ES-I3 (cell line): ENCODE measurements at regions not wholly inside any gene's neighbourhood (a gene's known extent, or its start where the extent isn't known, plus 50 kb on each side); places are given as distances from the start of the nearest gene placed in this dataset.

Source experiments
- H3K36me3 ChIP-seq: 2 replicates; pipeline ENCODE4 v1.6.1; 2013; ENCODE audit warnings: mild to moderate bottlenecking, low read length, control low read depth, moderate library complexity; ENCODE audit not compliant: insufficient read depth
- H3K4me1 ChIP-seq: 2 replicates; pipeline ENCODE4 v1.6.1; 2013; ENCODE audit warnings: mild to moderate bottlenecking, control low read depth, low read length; ENCODE audit not compliant: insufficient read depth
- H3K9ac ChIP-seq: 2 replicates; pipeline ENCODE4 v1.6.1; 2013; ENCODE audit warnings: low read depth, mild to moderate bottlenecking, low read length, moderate library complexity
- H3K9me3 ChIP-seq: 2 replicates; pipeline ENCODE4 v1.6.1; 2013; ENCODE audit warnings: mild to moderate bottlenecking, low read length, moderate library complexity; ENCODE audit not compliant: control insufficient read depth, insufficient read depth

GRCh38 chr3:45319231-45319995 lies 69.0 kb upstream of the LARS2 start:
- Histone ChIP-seq H3K36me3 (no peaks in the 10 kb centered on the region), H3K4me1 (peaks cover 9% of the 10 kb centered on the region), H3K9me3 (no peaks in the 10 kb centered on the region), H3K9ac (no peak overlapping the region)

GRCh38 chr3:45319996-45320305 lies 68.4 kb upstream of the LARS2 start:
- Histone ChIP-seq H3K36me3 (no peaks in the 10 kb centered on the region), H3K4me1 (peaks cover 8% of the 10 kb centered on the region), H3K9me3 (no peaks in the 10 kb centered on the region), H3K9ac (no peak overlapping the region)

- Histone ChIP-seq H3K4me1 (peaks cover 8% of the 10 kb centered on the region), H3K9ac (no peak overlapping the region), H3K36me3 (no peaks in the 10 kb centered on the region), H3K9me3 (no peaks in the 10 kb centered on the region)
These were observed 67.4 kb upstream of the LARS2 start for GRCh38 chr3:45320986-45321385.

DNA sequence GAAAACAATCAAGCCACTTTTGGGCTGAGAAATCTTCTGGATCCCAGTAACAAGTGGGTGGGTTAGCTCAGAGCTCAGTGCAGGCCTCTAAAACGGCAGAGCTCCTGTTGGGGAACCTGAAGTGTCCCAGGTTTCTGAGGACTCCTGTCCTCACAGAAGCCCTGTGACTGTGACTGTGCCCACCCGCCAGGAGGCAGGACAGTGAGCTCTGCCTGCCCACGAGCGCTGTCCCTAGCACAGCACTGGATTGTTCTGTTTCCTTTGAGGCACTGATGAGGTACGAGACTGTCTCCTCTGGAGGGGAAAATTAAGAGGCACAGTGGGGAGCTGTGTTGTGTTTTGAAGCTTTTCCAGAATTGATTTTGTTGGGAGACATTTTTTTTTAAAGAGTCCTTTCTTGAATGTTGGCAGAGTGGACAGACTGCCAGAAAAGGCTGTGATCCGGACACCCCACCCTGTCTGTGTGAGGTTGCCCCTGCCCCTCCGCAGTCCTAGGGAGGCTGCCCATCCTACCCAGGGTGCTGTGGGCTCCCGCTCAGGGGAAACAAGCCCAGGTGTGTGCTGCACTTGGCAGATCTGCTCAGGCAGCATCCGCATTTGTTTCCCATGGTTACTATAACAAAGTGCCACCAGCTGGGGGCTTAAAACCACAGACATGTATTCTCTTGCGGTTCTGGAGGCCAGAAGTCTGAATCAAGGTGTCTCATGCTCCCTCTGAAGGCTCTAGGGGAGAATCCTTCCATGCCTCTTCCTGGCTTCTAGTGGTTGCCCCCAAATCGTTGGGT lies 66.6 kb upstream of the LARS2 start:
- H3K9me3 ChIP-seq = no peaks in the 10 kb centered on the region
- H3K36me3 ChIP-seq = no peaks in the 10 kb centered on the region
- H3K4me1 ChIP-seq = peaks cover 8% of the 10 kb centered on the region
- no peak overlapping the region for H3K9ac ChIP-seq

DNA sequence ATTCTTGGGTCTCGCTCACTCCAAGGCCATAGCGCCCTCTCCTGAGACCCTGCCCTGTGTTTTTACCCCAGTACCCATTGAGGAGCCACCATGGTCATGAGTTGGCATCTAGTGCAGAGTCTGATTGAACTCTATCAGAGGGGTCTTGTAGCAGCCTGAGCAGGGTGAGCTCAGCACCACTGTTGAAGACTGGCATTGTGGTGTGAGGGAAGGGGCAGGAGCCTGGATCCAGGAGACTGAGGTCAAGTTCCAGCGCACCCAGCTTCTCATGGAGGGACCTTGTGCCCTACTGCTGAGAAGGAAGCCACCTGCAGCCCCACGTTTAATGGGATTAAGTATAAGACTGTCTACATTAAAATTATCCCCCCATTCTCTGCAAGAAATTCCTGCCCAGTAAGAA lies 65.8 kb upstream of the LARS2 start:
- Histone ChIP-seq H3K9me3 (no peaks in the 10 kb centered on the region), H3K4me1 (peaks cover 8% of the 10 kb centered on the region), H3K9ac (no peak overlapping the region), H3K36me3 (no peaks in the 10 kb centered on the region)

DNA sequence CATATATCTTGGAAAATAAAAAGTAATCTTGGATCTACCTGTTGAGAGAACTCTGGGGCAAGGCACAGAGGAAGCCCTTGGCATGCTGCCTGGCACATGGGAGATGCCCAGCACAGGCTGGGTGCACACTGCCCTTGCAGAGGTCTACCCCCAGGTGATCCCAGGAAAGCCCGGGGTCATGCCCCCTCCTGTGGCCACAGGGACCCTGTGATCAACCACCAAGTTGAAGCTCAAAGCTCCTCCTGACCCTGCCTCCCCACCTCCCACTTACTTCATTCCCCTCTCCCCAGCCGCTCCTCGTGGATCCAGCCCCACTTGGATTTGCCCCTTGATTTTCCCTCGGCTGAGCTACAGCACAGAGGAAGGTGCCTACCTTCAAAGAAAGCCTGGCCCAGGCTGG lies 62.7 kb upstream of the LARS2 start:
- Histone ChIP-seq H3K9me3 (no peaks in the 10 kb centered on the region), H3K36me3 (no peaks in the 10 kb centered on the region), H3K9ac (no peak overlapping the region), H3K4me1 (no peaks in the 10 kb centered on the region)

- Histone ChIP-seq H3K9me3 (no peaks in the 10 kb centered on the region), H3K4me1 (no peaks in the 10 kb centered on the region), H3K9ac (no peak overlapping the region), H3K36me3 (no peaks in the 10 kb centered on the region)
These were observed 58.5 kb upstream of the LARS2 start for GRCh38 chr3:45329761-45330305.

DNA sequence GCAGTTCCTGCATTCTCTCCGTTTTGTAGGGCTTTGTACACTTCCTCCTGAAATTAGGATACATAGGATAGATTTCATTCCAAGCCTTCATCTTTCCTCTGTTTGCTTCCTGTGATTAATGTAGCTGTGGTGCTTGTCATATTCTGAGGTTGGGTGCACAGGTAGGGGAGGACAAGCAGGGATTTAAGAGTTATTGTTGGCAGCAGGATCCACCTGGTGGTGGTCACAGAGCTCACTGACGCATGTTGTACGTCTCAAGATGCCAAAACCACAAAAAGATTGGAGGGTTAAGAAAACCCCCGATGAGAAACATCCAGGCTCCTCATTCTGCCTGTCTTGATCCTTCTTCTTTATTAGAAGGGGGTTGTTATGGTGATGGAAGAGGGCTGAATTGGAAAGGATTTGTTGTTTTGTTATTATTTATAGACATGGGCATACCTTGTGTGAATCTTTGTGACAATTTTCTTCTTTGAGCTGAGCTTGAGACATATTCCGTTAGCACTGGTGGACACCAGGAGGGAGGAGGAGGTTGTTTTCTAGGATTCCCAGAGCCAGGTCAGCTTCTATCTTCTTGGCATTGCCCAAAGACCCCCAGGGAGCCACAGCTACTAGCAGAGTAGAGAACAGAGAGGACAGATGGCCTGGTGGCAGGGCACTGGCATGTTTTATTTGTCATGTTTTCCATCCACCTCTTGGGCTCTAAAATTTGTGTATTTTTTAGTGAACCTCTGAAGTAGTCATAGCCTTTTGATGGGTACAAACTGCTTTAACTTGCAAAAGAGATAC lies 57.7 kb upstream of the LARS2 start:
- no peaks in the 10 kb centered on the region for H3K36me3 ChIP-seq
- H3K9me3 ChIP-seq = no peaks in the 10 kb centered on the region
- no peaks in the 10 kb centered on the region for H3K4me1 ChIP-seq
- H3K9ac ChIP-seq = no peak overlapping the region

DNA sequence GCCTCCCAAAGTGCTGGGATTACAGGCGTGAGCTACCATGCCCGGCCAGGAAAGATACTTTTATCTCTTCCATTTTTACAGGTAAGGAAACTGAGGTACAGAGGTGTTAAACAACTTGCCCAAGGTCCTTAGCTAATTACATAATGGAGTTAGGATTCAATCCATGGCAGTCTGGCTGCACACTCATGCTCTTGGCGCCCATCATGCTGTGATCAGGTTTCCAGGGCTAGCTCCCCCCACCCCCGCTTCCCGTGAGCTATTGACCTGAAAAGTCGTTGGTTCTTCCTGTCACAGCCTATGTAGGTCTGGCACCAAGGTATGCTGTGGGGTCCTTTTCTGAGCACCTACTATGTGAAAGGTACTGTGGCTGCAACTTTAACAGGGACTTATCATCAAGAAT lies 55.9 kb upstream of the LARS2 start:
- Histone ChIP-seq H3K36me3 (no peaks in the 10 kb centered on the region), H3K9ac (no peak overlapping the region), H3K4me1 (peaks cover 3% of the 10 kb centered on the region; the same call in 1 of the 2 replicates), H3K9me3 (no peaks in the 10 kb centered on the region)

DNA sequence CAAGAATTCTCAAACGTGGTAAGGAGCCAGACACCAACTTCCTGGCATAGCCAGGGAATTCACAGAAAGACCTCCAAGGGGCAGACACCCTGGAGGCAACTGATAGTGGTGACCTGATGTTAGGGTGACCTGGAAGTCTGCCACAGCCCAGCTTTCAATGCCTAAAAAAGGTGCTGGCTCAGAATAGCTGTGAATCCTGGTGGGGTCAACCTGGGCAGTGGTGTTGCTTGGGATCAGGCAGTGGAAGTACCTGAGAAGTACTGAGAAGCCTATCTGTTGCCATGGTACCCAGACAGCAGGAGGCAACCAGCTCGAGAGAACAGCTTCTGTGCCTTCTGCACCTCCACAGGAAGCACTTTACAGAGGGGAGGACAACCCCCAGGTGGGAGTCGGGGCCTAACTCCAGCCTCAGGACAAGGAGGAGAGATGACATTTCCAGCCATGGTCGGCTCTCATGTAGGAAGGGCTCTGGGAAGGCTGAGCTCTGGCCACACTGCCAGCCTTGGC lies 55.4 kb upstream of the LARS2 start:
- no peak overlapping the region for H3K9ac ChIP-seq
- H3K9me3 ChIP-seq = no peaks in the 10 kb centered on the region
- H3K4me1 ChIP-seq = peaks cover 8% of the 10 kb centered on the region
- H3K36me3 ChIP-seq = no peaks in the 10 kb centered on the region

GRCh38 chr3:45333549-45333948 lies 54.8 kb upstream of the LARS2 start:
- H3K9me3 ChIP-seq = no peaks in the 10 kb centered on the region
- peaks cover 11% of the 10 kb centered on the region for H3K4me1 ChIP-seq
- no peak overlapping the region for H3K9ac ChIP-seq
- no peaks in the 10 kb centered on the region for H3K36me3 ChIP-seq

GRCh38 chr3:45337839-45338470 lies 50.4 kb upstream of the LARS2 start:
- Histone ChIP-seq H3K4me1 (peaks cover 11% of the 10 kb centered on the region), H3K9ac (no peak overlapping the region), H3K9me3 (no peaks in the 10 kb centered on the region), H3K36me3 (no peaks in the 10 kb centered on the region)
